GM12873 (cell line): ENCODE measurements at regions not wholly inside any gene's neighbourhood (a gene's known extent, or its start where the extent isn't known, plus 50 kb on each side); places are given as distances from the start of the nearest gene placed in this dataset.

Source experiments
- TF ChIP-seq, protein P1 (sequence below): IDR thresholded peaks from 2 replicates; pipeline ENCODE4 v1.5.1; 2012; ENCODE audit warnings: low read depth, mild to moderate bottlenecking, moderate library complexity, low read length, control low read depth; ENCODE audit not compliant: insufficient read depth; ENCODE audit errors: missing control alignments

DNA sequence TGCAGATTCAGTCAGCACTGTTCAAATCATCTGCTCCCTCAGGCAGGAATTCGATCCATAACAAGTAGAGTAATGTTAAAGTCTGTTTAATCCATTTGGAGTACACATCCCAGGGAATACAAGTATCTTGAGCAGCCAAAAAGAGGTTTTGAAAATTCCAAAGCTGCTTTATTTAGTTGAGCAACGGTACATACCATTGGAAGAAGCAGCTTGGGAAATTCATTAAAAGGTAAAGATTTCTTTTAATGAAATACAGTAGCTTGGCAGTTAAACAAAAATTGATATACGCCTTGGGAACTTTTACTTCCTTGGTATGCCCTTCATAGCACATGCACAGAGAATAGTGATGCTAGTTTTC, 153.8 kb downstream of the LRIG3 start:
- TF ChIP-seq, protein P1, sequence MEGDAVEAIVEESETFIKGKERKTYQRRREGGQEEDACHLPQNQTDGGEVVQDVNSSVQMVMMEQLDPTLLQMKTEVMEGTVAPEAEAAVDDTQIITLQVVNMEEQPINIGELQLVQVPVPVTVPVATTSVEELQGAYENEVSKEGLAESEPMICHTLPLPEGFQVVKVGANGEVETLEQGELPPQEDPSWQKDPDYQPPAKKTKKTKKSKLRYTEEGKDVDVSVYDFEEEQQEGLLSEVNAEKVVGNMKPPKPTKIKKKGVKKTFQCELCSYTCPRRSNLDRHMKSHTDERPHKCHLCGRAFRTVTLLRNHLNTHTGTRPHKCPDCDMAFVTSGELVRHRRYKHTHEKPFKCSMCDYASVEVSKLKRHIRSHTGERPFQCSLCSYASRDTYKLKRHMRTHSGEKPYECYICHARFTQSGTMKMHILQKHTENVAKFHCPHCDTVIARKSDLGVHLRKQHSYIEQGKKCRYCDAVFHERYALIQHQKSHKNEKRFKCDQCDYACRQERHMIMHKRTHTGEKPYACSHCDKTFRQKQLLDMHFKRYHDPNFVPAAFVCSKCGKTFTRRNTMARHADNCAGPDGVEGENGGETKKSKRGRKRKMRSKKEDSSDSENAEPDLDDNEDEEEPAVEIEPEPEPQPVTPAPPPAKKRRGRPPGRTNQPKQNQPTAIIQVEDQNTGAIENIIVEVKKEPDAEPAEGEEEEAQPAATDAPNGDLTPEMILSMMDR = no peak

DNA sequence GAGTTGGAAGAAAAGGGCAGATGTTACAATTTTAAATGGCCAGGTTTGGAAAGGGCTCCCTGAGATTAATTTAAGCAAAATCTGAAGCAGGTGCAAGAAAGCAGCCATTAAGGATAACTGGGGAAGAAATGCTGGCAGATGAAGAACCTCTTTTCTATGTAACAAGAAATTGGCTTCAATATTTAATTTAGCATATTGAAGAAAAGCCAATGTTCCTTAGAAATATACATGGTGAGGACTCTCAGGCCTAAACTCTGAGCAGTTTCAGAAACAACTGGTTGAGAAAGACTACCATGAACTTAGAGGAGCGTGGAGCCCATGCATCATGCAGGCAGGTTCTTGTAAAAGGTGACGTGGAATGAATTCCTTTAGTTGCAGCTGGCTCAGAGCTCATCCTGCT, 152.8 kb downstream of the LRIG3 start:
- TF ChIP-seq, protein P1 = no peak

DNA sequence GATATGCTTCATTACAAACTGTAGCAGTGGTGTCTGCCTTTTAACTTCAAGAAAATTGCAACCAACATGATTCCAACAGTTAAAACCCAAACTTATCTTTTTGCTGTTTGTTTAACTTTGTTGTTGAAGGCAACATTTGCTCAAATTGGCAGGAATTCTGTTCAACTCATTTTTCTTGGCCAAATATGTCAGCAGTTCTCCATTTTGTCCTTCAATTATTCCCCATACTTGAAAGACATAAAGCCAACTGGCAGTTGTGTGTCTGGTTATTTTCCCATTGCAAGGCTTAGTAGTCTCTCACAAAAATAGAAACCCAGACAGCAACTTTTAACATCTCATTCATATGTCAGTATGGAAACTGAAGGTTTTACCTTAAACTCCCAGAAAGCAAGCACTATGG, 146.3 kb downstream of the LRIG3 start:
- TF ChIP-seq, protein P1 = no peak

DNA sequence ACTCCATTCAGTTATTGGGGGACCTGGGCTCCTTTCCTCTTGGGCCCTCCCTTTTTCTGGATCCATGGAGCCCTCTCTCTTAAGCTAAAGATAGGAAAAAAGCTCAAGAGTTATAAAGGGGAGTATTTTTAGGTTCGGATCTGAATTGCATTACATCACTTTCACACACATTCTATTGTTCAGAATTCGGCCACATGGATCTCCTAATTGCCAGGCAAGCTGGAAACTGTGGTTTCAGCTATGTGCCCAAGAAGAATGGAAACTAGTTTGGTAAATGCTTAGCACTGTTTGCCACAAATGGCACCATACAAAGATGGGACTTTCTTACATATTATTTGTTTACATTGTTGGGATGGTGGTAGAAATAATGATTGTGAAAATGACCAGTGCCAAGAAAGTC, 145.6 kb downstream of the LRIG3 start:
- TF ChIP-seq, protein P1 = no peak

DNA sequence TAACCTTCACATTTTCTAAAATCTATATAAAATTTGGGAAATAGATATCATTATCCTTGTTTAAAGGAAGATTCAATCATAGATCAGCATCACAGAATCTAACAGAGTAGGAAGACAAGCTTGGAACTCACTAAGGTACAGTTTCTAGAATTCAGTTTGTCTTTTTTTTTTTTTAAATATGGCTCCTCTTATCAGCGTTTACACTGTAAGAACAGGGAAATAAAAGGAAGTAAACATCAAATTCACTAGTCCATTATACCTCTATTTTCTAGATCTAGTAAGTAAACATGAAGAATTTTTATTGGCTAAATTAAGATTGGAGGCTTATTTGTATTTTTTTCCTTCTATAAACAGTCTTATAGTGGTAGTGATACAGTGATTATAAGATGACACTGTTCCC, 144.9 kb downstream of the LRIG3 start:
- TF ChIP-seq, protein P1 = no peak

DNA sequence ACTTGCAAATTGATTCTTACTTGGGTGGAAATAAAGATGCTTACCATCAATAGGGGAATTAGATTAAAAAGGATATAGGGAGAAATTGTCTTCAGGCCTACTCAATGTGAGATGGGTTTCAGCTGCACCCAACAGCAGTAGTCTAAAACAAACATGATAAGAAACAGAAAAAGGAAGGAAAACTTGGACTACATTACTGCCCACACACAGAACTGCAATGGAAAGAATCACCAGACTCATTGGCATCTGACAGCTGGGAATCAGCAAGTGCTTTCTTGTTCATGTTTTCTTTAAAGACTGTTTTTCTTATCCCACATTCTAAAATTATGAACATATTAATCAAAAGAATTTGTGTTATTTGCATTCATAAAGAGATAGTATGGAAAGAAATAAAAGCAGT, 144.2 kb downstream of the LRIG3 start:
- TF ChIP-seq, protein P1 = no peak

DNA sequence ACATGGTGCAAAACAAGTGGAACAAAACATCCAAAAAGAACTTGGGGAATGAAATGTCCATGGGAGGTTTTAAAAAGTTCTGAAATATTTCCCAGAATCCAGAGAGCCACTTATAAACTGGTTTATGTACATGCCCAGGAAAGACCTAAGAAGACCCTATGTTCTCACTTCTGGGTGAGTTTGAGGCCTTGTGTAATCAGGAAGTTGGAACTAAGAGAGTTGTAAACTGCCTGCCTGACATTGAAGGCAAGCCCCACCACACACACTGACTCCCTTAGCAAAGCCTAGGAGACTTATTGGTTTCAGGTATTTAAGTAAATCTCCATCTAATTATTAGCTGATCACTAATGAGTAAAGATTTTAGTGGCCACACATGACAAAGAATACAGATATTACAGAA, 142.5 kb downstream of the LRIG3 start:
- TF ChIP-seq, protein P1 = no peak

DNA sequence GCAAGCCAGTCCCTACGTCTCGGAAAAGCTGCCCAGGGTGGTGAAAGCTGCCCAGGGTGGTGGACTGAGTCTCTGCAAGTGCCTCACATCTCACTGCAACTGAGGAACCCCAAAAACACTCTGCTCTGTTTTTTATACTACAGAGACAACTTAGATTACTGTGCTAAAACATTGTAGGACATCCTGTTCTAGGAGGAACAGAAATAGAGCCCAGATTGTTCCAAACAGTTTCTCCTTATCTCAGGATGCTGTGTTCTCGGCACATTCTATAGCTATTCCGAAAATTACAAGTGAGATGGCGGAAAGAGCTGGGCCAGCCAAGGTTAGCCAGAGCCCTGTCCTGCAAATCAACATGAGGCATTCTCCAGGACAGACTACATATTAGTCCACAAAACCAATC, 138.7 kb downstream of the LRIG3 start:
- TF ChIP-seq, protein P1 = no peak
